GM21390 (cell line): ENCODE measurements at regions not wholly inside any gene's neighbourhood (a gene's known extent, or its start where the extent isn't known, plus 50 kb on each side); places are given as distances from the start of the nearest gene placed in this dataset.

Experiments used
- ATAC-seq: cut with Tn5 transposase; IDR thresholded peaks from one replicate; pipeline ENCODE4 v1.9.1; 2021; ENCODE audit not compliant: unreplicated experiment

DNA sequence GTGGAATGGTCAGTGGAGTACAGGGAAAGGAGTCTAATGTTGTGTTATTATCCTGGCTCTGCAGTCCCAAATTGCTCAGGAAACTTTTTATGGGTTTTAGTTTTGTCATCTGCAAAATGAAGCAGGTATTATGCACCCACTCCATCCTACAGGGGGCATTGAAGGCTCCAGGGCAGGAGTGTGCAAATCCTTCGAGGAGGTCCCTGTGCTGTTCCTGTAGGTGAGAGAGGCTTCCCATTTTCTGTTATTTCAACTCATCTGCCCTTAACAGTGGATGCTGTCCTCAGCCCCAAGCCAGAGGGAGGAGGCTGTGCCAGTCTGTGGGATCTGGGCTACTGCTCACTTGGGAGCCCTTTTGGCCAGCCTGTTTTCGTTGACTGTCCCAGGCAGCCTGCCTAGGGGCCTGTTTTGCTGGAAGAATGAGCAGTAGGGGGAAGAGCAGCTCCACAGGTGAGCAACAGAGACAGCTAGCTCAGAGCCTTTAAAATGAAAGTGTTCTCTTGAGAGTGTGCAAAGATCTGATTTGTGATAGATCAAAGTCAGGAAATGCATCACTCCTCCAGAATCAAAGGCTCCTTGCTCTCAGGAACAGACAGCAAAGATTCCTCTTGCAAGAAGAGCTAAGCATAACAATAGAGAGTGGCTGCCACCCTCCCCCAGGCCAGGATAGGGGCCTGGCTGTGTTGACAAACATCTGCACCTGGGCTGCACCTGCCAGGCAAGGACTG, 317.6 kb upstream of the PROX1 start:
- no peak for ATAC-seq

DNA sequence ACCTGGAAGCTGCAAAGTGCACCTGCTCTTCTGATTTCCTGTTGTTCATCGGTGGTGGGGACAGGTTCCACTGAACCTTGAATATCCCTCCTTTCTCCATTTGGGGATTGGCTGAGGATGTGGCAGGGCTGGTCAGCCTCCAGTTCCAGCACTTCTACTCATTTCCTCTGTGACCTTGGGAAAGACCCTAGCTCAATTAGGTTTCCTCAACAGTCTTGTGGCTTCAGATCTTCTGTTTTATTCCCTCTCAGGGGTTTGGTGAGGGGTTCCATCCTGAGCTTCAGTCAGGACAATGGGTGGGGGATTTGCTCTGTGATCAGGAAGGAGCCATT, 317.1 kb upstream of the PROX1 start:
- no peak for ATAC-seq

DNA sequence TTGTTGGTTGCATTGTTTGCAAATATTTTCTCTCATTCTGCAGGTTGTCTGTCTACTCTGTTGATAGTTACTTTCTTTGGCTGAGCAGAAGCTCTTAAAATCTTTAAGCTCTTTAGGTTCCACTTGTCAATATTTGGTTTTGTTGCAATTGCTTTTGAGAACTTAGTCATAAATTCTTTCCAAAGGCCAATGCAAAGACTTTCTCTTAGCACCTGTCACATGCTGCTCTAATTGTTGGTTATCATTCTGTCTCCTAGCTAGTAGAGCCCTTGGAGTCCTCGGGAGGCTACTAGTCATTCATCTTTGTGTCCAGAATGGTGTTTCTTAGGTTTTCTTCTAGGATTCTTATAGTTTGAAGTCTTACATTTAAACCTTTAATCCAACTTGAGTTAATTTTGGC, 312.7 kb upstream of the PROX1 start:
- no peak for ATAC-seq

- ATAC-seq, result no peak
Observed at GRCh38 chr1:213676736-213677135, 311.0 kb upstream of the PROX1 start.

DNA sequence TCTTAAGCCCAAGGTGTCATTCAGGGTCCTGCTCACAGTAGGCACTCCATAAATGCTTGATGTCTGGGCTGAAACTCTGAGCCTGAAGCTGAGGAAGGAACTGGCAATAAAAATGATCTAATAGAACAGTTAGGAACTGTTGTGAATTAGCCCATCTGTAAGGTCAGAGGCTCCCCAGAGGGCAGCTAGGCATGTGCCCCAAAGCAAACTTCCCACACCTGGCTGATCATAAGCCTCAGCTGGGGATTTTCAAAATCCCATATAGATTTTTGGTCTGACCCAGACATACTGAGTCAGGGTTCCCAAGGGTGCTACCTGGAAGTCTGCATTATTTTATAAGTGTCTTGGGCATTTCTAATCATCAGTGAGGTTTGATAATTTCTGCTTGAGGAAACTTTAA, 309.4 kb upstream of the PROX1 start:
- ATAC-seq, result no peak

DNA sequence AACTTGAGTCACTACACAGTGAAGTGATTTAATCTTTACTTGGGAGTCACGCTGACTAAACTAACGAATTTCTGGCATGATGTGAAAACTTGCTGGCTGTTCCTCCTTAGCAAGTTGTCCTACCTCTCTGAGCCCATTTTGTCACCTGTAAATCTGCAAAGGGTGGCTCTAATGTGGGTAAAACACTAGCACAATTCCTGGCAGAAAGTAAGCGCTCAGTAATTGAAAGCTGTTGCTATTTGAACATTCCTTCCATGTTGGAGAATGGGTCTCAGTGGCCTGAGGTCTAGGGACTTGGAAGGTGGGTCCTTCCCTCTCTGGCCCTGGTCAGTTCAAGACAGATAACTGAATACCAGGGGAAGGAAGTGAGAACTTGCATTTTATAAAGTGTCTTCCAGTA, 309.0 kb upstream of the PROX1 start:
- no peak for ATAC-seq

DNA sequence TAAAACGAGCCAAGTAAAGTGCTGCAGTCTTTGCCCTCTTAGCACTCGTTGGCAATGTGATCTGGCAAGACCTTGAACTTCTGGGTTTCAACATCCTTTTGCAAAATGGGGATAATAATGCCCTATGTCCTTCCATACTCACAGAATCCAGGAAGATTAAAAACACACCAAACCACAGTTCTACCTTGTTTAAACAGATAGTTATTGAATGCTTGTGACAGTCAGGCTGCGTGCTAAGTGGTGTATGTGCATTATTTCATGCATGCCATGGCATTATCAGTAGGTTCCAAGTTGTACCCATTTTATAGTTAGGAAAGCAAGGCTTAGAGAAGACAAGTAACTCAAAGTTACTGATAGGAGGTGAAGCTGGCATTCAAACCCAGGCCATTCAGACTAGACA, 308.6 kb upstream of the PROX1 start:
- no peak for ATAC-seq

DNA sequence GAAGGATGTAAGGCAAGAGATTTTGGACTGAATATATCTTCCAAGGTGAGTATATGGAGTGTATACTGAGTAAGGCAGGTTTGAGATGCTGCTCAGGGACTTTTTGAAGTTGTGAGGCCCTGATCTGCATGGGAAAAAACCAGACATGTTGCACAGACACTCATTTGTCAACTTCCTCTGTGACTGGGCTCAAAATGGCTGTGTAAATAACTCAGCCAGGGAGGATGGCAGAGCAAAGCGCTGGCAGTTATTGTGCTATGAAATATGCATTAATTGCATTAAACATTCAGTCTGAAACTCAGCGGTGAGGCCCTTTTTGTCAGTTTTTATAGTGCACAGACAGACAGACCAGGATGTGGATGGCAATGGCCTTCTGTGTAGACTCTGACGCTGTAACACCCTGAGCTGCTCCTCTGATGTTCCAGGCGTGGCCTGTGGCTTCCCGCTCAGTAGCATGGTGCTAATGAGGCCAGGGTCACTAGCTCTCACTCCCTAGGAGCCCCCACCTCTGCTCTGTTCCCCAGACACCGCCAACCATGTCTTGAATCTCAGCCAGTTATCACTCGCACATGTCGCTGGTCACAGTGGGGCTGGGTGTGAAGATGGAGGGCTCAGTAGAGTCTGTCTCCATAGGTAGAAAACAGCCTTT, 307.0 kb upstream of the PROX1 start:
- no peak for ATAC-seq

DNA sequence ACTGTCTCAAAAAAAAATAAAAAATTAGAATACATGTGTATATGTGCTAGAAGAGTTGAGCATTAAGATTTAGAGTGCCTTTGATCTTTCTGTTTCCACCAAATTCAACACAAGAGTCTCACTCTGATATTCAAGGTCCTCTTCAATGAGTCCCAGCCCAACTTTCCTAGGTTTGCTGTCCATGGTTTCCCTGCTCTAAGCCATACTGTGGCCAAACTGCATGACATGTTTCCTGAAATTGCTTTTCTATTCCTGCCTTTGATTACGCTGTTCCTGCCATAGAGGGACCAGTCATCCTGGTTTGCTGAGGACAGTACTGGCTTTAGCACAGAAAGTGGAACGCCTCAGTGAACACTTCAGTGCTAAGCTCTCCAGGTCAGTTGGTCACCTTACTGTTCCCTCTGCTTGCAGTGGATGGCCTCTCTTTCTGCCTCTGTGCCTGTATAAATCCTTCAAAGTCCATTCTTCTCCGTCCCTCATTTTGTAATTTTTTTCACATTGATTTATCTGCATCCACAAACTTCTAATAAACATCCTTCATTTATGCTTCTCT, 305.9 kb upstream of the PROX1 start:
- no peak for ATAC-seq

DNA sequence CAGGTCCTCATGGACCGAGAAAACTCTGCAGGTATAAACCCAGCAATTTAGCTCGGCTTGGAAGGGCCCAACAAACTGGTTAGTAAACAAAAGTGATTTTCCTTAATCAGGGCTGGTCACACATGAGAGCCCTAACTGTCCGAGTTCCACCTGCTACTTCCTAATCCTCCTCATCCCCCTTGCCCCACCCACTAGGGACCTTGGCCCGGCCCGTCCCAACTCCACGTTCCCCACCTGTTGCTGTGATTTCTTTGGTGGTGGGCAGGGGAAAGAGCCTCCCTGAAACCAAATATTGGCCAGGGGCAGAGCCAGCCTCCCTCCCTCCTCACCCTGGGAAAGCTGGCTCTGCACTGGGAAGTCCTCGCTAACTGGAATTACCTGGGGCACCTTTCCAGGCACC, 304.2 kb upstream of the PROX1 start:
- ATAC-seq, result no peak

DNA sequence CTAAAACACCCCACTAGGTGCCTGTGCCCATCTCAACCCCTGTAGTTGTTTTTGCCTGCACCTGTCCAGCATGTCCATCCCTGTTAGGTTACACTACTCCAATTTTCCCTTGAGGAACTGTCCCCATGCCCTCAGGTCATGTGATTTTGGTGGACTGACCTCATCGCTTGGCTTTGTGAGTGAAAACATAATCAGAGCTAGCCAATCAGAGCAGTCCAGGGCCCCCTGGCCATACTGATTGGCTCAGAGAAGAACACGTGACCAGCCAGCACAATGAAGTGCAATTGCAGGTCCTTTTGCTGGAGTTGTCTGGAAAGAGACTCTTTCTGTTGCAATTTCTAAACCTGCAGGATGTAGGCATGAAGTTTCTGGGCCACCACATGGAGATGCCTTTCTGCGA, 303.3 kb upstream of the PROX1 start:
- ATAC-seq, result no peak

- ATAC-seq, result no peak
Observed at GRCh38 chr1:213685992-213686582, 301.7 kb upstream of the PROX1 start.

DNA sequence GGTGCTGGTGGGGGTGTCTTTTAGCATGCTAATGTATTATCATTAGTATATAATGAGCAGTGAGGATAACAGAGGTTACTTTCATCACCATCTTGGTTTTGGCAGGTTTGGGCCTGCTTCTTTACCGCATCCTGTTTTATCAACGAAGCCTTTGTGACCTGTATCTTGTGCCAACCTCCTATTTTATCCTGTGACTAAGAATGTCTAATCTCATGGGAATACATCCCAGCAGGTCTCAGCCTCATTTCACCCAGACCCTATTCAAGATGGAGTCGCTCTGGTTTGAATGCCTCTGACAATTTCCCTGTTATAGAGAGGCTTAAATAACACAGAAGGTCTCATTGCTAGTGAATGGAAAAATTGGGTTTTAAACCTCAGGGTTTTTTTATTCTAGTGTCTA, 300.8 kb upstream of the PROX1 start:
- no peak for ATAC-seq

- ATAC-seq, result no peak
Observed at GRCh38 chr1:213687832-213688231, 299.9 kb upstream of the PROX1 start.

GRCh38 chr1:213688655-213689054, 299.1 kb upstream of the PROX1 start:
- ATAC-seq, result no peak

DNA sequence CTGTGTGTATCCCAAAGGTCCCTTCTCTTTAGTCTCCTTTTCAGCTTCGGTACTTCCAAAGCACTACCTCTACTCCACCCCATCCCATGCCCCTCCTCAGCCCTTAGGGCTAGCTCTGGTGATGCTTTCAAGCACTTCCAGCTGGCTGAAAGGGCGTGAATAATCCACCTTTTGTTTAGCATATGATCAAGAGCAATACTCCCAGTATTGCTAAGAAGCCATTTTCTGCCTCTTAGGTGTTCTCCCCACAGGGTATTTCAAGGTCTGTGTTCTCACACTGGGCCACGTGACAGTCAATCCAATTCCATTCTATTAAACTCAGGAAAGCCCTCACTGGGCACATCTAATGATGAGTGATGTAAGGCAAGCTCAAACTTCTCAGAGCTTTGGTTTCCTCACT, 298.5 kb upstream of the PROX1 start:
- ATAC-seq, result no peak

DNA sequence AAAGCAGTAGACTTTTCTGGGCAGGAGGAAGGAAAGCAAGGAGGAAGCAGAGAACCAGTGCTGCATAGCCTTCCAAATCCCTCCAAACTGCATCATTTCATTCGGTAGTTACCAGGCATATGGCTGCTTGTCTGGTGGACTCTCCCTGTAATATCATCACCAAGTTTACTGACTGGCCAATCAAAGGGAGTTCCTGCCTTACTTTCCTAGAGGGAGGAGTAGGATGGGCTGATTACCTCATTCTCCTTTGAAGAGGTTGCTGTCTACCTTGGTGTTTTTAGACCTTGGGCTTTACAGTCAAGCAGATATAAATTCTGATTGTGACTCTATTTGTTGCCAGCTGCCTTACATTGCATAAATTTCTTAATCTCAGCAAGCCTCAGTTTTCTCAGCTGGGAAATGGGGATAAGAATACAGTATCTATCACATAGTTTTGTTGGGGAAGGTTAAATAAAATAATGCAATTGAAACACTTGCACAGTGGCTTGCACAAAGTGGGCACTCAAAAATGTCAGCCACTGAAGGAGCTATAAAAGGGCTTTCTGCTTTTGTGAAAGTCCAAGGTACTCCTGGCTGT, 297.3 kb upstream of the PROX1 start:
- ATAC-seq, result no peak

GRCh38 chr1:213692321-213692720, 295.5 kb upstream of the PROX1 start:
- ATAC-seq, result no peak

GRCh38 chr1:213693864-213694263, 293.9 kb upstream of the PROX1 start:
- no peak for ATAC-seq

GRCh38 chr1:213697192-213697802, 290.5 kb upstream of the PROX1 start:
- no peak for ATAC-seq

GRCh38 chr1:213698092-213698702, 289.6 kb upstream of the PROX1 start:
- ATAC-seq, result no peak
